IMR-90 (cell line): ENCODE measurements at regions not wholly inside any gene's neighbourhood (a gene's known extent, or its start where the extent isn't known, plus 50 kb on each side); places are given as distances from the start of the nearest gene placed in this dataset.

Source experiments
- ATAC-seq: fragments of 200-7000 bp; cut with Tn5 transposase; 2 replicates; pipeline ENCODE4 v1.9.1; 2020; ENCODE audit warnings: low read depth, mild to moderate bottlenecking, moderate library complexity
- BruUV-seq: library from RNA; stranded (reverse); fragments of 400-500 nt; replicated peaks from 2 replicates; lab custom pipeline; 2021; lab: Mats Ljungman, UMichigan
- CTCF ChIA-PET: fragments of 300-600 bp; formaldehyde crosslinking; extraction: SDS; loops from one replicate; lab custom pipeline; 2021; ENCODE audit warnings: antibody characterized with exemption; lab: Yijun Ruan, JAX
- POLR2A ChIA-PET: fragments of 300-600 bp; sonication (Branson Sonifier 250); formaldehyde crosslinking; loops from one replicate; lab custom pipeline; 2022; ENCODE audit warnings: antibody characterized with exemption; ENCODE audit not compliant: unreplicated experiment; lab: Charles Lee
- DNase-seq: peaks from one replicate; pipeline ENCODE4 v3.0.0; 2013
- H2AFZ ChIP-seq: replicated peaks from 2 replicates; pipeline ENCODE3; 2013; ENCODE audit warnings: low read length, mild to moderate bottlenecking; ENCODE audit not compliant: poor library complexity
- H2AK5ac ChIP-seq: 2 replicates; pipeline ENCODE4 v1.6.1; 2013; ENCODE audit warnings: low read depth, low read length, inconsistent platforms
- H2AK9ac ChIP-seq: replicated peaks from 2 replicates; pipeline ENCODE3; 2013; ENCODE audit warnings: mild to moderate bottlenecking, low read depth, low read length, moderate library complexity; ENCODE audit not compliant: poor library complexity
- H2BK120ac ChIP-seq: 2 replicates; pipeline ENCODE4 v1.6.1; 2013; ENCODE audit warnings: low read depth, low read length, inconsistent platforms
- H2BK15ac ChIP-seq: 3 replicates; pipeline ENCODE4 v1.6.1; 2013; ENCODE audit warnings: low read depth, low read length, inconsistent platforms
- H2BK20ac ChIP-seq: 2 replicates; pipeline ENCODE4 v1.6.1; 2013; ENCODE audit warnings: low read depth, mild to moderate bottlenecking, inconsistent platforms, low read length, moderate library complexity
- H2BK5ac ChIP-seq: 2 replicates; pipeline ENCODE4 v1.6.1; 2013; ENCODE audit warnings: mild to moderate bottlenecking, low read depth, low read length, inconsistent platforms; ENCODE audit not compliant: poor library complexity, severe bottlenecking
- H3K14ac ChIP-seq: replicated peaks from 2 replicates; pipeline ENCODE4 v1.6.1; 2013; ENCODE audit warnings: low read depth, low read length, inconsistent platforms
- H3K18ac ChIP-seq: 2 replicates; pipeline ENCODE4 v1.6.1; 2013; ENCODE audit warnings: low read depth, low read length, control low read depth
- H3K23ac ChIP-seq: 2 replicates; pipeline ENCODE4 v1.6.1; 2013; ENCODE audit warnings: low read depth, low read length, inconsistent platforms
- H3K27ac ChIP-seq: 2 replicates; pipeline ENCODE4 v1.5.1; 2013; ENCODE audit warnings: mild to moderate bottlenecking, control low read depth, low read length; ENCODE audit not compliant: insufficient read depth
- H3K27me3 ChIP-seq: 2 replicates; pipeline ENCODE4 v1.6.1; 2013; ENCODE audit warnings: low read length; ENCODE audit not compliant: control insufficient read depth, insufficient read depth
- H3K36me3 ChIP-seq: 2 replicates; pipeline ENCODE4 v1.6.1; 2013; ENCODE audit warnings: low read length, mixed read lengths; ENCODE audit not compliant: control insufficient read depth, insufficient read depth
- H3K4ac ChIP-seq: 2 replicates; pipeline ENCODE4 v1.6.1; 2013; ENCODE audit warnings: low read depth, low read length, inconsistent platforms
- H3K4me1 ChIP-seq: 2 replicates; pipeline ENCODE4 v1.6.1; 2013; ENCODE audit warnings: low read length, mixed read lengths; ENCODE audit not compliant: control insufficient read depth, insufficient read depth
- H3K4me2 ChIP-seq: 2 replicates; pipeline ENCODE4 v1.6.1; 2013; ENCODE audit warnings: low read depth, mild to moderate bottlenecking, control low read depth, low read length, moderate library complexity
- H3K4me3 ChIP-seq: 2 replicates; pipeline ENCODE4 v1.5.1; 2013; ENCODE audit warnings: low read depth, mild to moderate bottlenecking, control low read depth, low read length, moderate library complexity; ENCODE audit not compliant: insufficient read depth
- H3K56ac ChIP-seq: 2 replicates; pipeline ENCODE4 v1.6.1; 2013; ENCODE audit warnings: low read length, inconsistent platforms; ENCODE audit not compliant: insufficient read depth; ENCODE audit errors: extremely low read depth
- H3K79me1 ChIP-seq, 2 experiments: 2 replicates each; pipeline ENCODE4 v1.6.1; 2013; ENCODE audit warnings: low read length in 2 of 2, inconsistent platforms in 1 of 2, low read depth in 1 of 2
- H3K9ac ChIP-seq: 2 replicates; pipeline ENCODE4 v1.6.1; 2013; ENCODE audit warnings: low read depth, low read length, control low read depth
- H3K9me1 ChIP-seq: 2 replicates; pipeline ENCODE4 v1.6.1; 2013; ENCODE audit warnings: low read length, inconsistent platforms; ENCODE audit not compliant: insufficient read depth
- H3K9me3 ChIP-seq: 2 replicates; pipeline ENCODE4 v1.6.1; 2013; ENCODE audit warnings: low read length; ENCODE audit not compliant: control insufficient read depth, insufficient read depth
- H4K20me1 ChIP-seq: 2 replicates; pipeline ENCODE4 v1.6.1; 2013; ENCODE audit warnings: low read length, inconsistent platforms; ENCODE audit not compliant: insufficient read depth
- H4K5ac ChIP-seq: 2 replicates; pipeline ENCODE4 v1.6.1; 2013; ENCODE audit warnings: mild to moderate bottlenecking, low read depth, low read length, control low read depth
- H4K8ac ChIP-seq, 2 experiments: 2 replicates each; pipeline ENCODE4 v1.6.1; 2013; ENCODE audit warnings: low read depth in 2 of 2, low read length in 2 of 2, control low read depth in 1 of 2, inconsistent platforms in 1 of 2
- H4K91ac ChIP-seq: 2 replicates; pipeline ENCODE4 v1.6.1; 2013; ENCODE audit warnings: low read depth, low read length, inconsistent platforms; ENCODE audit not compliant: insufficient read depth
- FOS ChIP-seq: fragments of 150-350 bp; IDR thresholded peaks from 2 replicates; pipeline ENCODE4 v1.6.1; 2016; ENCODE audit warnings: low read depth, low read length
- MXI1 ChIP-seq: IDR thresholded peaks from 2 replicates; pipeline ENCODE4 v1.6.1; 2012; ENCODE audit warnings: low read depth, mild to moderate bottlenecking, low read length, moderate library complexity, borderline replicate concordance
- POLR2A ChIP-seq: IDR thresholded peaks from 2 replicates; pipeline ENCODE4 v1.6.1; 2012; ENCODE audit warnings: mild to moderate bottlenecking, low read depth, low read length
- SMC3 ChIP-seq: fragments of 150-350 bp; IDR thresholded peaks from 2 replicates; pipeline ENCODE4 v1.6.1; 2016; ENCODE audit warnings: low read depth, mild to moderate bottlenecking, antibody characterized with exemption, low read length, moderate library complexity
- WGBS, 2 experiments: methylation state at CpG; one replicate each; pipeline versions ENCODE4 v1.1.5 to v1.1.7; 2013; ENCODE audit warnings: missing lambda C conversion rate in 2 of 2; ENCODE audit not compliant: insufficient read length in 1 of 2; ENCODE audit errors: extremely low coverage in 2 of 2; 5-methylcytosine and 5-hydroxymethylcytosine counted together
- dilution Hi-C: fragments of 300-500 bp; cut with HindIII; formaldehyde crosslinking; loops from one replicate; pipeline ENCODE4 v1.14.3; 2018; ENCODE audit warnings: low sequenced_read_pairs; ENCODE audit not compliant: unreplicated experiment
- in situ Hi-C: fragments of 300-500 bp; cut with MboI; formaldehyde crosslinking; loops from 3 replicates; pipeline ENCODE4 v1.14.3; 2019; ENCODE audit warnings: low sequenced_read_pairs, inconsistent platforms, mixed read lengths
- intact Hi-C: fragments of 100-400 bp; cut with micrococcal nuclease; formaldehyde crosslinking; loops from 2 replicates; pipeline ENCODE4 v1.10.0; 2022

DNA sequence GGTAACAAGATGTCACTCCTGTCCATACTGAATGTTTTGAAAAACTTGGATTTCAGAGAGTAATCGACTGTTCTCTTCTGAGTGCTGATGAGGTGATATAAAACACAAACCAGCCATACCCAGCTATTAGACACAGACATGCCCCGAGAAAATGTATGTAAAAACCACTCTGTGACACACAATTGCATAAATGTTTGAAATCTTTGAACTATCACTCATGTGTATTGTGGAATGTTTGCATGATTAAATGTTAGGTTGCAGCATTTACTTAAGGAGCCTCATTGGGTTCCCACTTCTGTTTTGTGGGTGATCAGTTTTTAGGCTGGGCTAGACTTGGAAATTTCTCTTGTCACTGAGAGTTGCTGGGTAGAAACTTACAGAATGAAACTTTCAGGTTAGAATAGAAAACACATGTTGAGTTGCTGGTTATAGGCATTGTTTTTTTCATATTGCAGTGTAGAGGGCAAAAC is 270.4 kb upstream of the B3GALT2 start:
- no peak for TF ChIP-seq FOS
- no peak for TF ChIP-seq POLR2A
- no peak for TF ChIP-seq SMC3
- no peak for TF ChIP-seq MXI1
- dilution Hi-C loops (no loop called here), intact Hi-C loops (no loop called here), in situ Hi-C loops (no loop called here)
- ATAC-seq: peak; percentile 66
- H2BK120ac ChIP-seq: no peak overlapping the region
- no peak overlapping the region for H2BK15ac ChIP-seq
- H4K91ac ChIP-seq: no peak overlapping the region
- no peaks in the 10 kb centered on the region for H4K20me1 ChIP-seq
- no peak overlapping the region for H3K9ac ChIP-seq
- H3K27me3 ChIP-seq: no peaks in the 10 kb centered on the region
- no peak overlapping the region for H2AFZ ChIP-seq
- no peaks in the 10 kb centered on the region; the same call in 1 of the 2 replicates for H3K4me1 ChIP-seq
- no CpG with 5 or more reads among the region's 2 CpGs for WGBS, 2 experiments
- H3K36me3 ChIP-seq: no peaks in the 10 kb centered on the region
- H3K18ac ChIP-seq: no peak overlapping the region
- H2BK5ac ChIP-seq: no peak overlapping the region
- BruUV-seq: no TSS peak
- H2AK5ac ChIP-seq: no peak overlapping the region
- H3K56ac ChIP-seq: no peak overlapping the region
- ChIA-PET CTCF (no interaction called here), POLR2A (no interaction called here)
- H3K23ac ChIP-seq: no peak overlapping the region
- H3K14ac ChIP-seq: no peak overlapping the region
- H4K8ac ChIP-seq: no peak overlapping the region
- H3K4ac ChIP-seq: no peak overlapping the region
- no peak overlapping the region for H3K4me3 ChIP-seq
- H3K9me3 ChIP-seq: no peaks in the 10 kb centered on the region
- H2AK9ac ChIP-seq: no peak overlapping the region
- H4K5ac ChIP-seq: no peak overlapping the region
- H3K79me1 ChIP-seq: no peaks in the 10 kb centered on the region
- peak; percentile 15 for DNase-seq
- H3K9me1 ChIP-seq: no peaks in the 10 kb centered on the region
- no peak overlapping the region for H2BK20ac ChIP-seq
- no peak overlapping the region for H3K27ac ChIP-seq
- H3K4me2 ChIP-seq: peak overlapping the region; percentile 46; the same call in 1 of the 2 replicates
